HUES64 (cell line): ENCODE measurements at regions not wholly inside any gene's neighbourhood (a gene's known extent, or its start where the extent isn't known, plus 50 kb on each side); places are given as distances from the start of the nearest gene placed in this dataset.

Source experiments
- H3K27ac ChIP-seq: 2 replicates; pipeline ENCODE4 v1.7.0; 2013; ENCODE audit warnings: low read depth, low read length, inconsistent platforms
- H3K27me3 ChIP-seq: 2 replicates; pipeline ENCODE4 v1.6.1; 2013; ENCODE audit warnings: mild to moderate bottlenecking, low read length; ENCODE audit not compliant: insufficient read depth
- H3K36me3 ChIP-seq: 2 replicates; pipeline ENCODE4 v1.6.1; 2013; ENCODE audit warnings: mild to moderate bottlenecking, low read length; ENCODE audit not compliant: insufficient read depth
- H3K4me1 ChIP-seq: 2 replicates; pipeline ENCODE4 v1.6.1; 2013; ENCODE audit warnings: mild to moderate bottlenecking, low read length, moderate library complexity; ENCODE audit not compliant: insufficient read depth
- H3K4me3 ChIP-seq: 2 replicates; pipeline ENCODE4 v1.5.1; 2013; ENCODE audit warnings: mild to moderate bottlenecking, low read length, moderate library complexity
- H3K9ac ChIP-seq: 2 replicates; pipeline ENCODE4 v1.6.1; 2013; ENCODE audit warnings: mild to moderate bottlenecking, low read depth, low read length
- H3K9me3 ChIP-seq: 2 replicates; pipeline ENCODE4 v1.6.1; 2013; ENCODE audit warnings: low read depth, low read length; ENCODE audit not compliant: insufficient read depth
- WGBS: fragments of 150-250, 120-280 bp; methylation state at CpG from one replicate; pipeline ENCODE4 v1.1.7; 2013; ENCODE audit warnings: missing lambda C conversion rate; 5-methylcytosine and 5-hydroxymethylcytosine counted together

DNA sequence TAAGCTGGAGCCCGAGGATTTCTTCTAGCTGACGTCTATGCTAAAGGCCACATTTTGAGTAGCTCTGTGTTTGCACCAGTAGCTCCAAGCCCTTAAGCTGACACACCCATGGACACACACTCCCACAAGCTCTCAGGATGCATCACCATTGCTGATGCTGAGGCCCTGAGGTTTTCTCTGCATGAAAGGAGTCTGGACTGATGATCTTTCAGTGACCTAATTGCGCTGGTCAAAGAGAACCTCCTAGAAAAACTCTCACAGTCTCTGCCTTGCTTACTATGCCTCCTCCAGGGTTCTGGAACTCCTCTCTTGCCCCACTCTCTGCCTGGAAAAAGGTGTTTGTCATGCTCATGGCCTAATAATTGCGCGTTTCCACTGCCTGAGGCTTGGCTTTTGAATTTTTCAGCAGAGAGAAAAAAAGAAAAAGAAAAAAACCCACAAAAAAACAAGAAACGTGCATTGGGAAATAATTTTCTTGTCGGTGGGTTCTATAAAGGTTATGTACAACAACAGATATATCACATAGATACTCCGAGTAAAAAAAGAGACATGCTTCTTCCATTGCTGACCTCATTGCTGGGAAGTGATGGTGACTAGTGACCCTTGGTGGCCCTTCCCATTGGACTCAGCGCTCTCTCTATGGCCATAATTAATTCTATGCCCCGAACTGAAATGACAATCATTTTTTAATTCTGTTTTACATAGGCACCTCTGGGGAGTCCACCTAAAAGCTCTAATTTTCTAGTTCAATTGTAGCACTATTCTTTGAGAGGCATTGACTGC is 297.0 kb downstream of the TDRD15 start:
- Histone ChIP-seq H3K4me1 (no peaks in the 10 kb centered on the region), H3K27ac (no peak overlapping the region), H3K27me3 (no peaks in the 10 kb centered on the region), H3K9ac (no peak overlapping the region), H3K9me3 (no peaks in the 10 kb centered on the region), H3K4me3 (no peak overlapping the region), H3K36me3 (no peaks in the 10 kb centered on the region)
- 93% methylated on average over 8 of the region's 10 CpGs for WGBS

DNA sequence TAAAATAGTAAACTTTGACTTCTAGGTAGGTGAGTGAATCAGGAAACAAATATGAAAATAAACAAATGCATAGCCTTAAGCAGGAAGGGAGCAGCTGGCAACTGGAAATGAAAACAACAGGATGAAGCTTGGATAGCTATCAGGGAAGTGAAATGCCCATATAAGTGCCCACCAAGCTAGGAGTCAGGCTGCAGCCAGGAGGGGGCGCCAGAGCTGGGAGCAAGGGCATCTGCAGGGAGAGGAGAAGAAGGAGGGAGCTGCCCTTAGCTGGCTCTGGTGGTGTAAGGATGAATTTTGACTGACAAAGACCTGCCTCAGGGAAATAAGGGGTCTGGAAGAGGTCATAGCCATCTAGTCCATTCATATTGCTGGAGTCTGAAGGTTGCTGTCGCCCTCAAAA is 298.3 kb downstream of the TDRD15 start:
- WGBS: 48% methylated on average over 2 of the region's 2 CpGs
- H3K9me3 ChIP-seq: no peaks in the 10 kb centered on the region
- no peak overlapping the region for H3K9ac ChIP-seq
- no peaks in the 10 kb centered on the region for H3K27me3 ChIP-seq
- no peak overlapping the region for H3K27ac ChIP-seq
- no peaks in the 10 kb centered on the region for H3K36me3 ChIP-seq
- H3K4me1 ChIP-seq: no peaks in the 10 kb centered on the region
- no peak overlapping the region for H3K4me3 ChIP-seq

DNA sequence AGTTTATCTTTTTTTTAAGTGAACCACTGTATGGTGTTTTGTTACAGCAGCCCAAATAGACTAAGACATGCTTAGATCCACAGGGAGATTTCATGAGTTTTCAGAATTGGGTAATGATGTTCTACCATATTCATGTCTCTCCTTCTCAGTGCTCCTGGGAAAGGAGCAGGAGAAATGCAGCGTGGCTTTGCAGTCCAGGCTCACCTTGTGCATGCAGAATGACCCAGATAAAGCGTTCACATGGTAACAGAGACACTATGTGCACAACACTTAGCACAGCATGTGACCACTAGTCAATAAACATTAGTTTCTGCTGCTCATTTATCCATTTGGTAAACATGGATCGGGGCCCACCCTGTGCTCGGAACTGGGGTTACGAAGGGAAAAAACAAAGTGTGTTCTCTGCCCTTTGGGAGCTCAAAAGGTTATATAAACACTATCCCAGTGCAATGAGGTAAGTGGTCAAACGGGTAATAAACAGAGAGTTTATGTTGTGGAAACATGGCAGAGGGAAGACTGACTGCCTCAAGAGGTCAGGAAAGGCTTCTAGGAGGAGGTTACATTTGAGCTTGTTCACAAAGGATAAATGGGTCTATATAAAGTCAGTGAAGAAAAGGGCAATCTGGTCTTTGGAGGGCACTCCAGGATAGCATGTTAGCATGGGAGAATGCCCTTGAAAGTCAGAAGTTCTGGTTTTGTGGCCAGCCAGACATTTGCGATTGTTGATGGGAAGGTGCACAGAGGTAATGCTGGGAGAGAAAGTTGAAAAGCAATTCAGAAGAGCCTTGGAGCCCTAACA is 299.2 kb downstream of the TDRD15 start:
- no peak overlapping the region for H3K4me3 ChIP-seq
- WGBS: 94% methylated on average over 7 of the region's 7 CpGs
- H3K36me3 ChIP-seq: no peaks in the 10 kb centered on the region
- H3K4me1 ChIP-seq: no peaks in the 10 kb centered on the region
- H3K9me3 ChIP-seq: no peaks in the 10 kb centered on the region
- no peak overlapping the region for H3K9ac ChIP-seq
- no peak overlapping the region for H3K27ac ChIP-seq
- no peaks in the 10 kb centered on the region for H3K27me3 ChIP-seq

- H3K9me3 ChIP-seq: no peaks in the 10 kb centered on the region
- no peak overlapping the region for H3K4me3 ChIP-seq
- 92% methylated on average over 5 of the region's 5 CpGs for WGBS
- H3K4me1 ChIP-seq: no peaks in the 10 kb centered on the region
- no peaks in the 10 kb centered on the region for H3K27me3 ChIP-seq
- H3K27ac ChIP-seq: no peak overlapping the region
- no peaks in the 10 kb centered on the region for H3K36me3 ChIP-seq
- H3K9ac ChIP-seq: no peak overlapping the region
These were observed 300.1 kb downstream of the TDRD15 start for GRCh38 chr2:21423854-21424253.

DNA sequence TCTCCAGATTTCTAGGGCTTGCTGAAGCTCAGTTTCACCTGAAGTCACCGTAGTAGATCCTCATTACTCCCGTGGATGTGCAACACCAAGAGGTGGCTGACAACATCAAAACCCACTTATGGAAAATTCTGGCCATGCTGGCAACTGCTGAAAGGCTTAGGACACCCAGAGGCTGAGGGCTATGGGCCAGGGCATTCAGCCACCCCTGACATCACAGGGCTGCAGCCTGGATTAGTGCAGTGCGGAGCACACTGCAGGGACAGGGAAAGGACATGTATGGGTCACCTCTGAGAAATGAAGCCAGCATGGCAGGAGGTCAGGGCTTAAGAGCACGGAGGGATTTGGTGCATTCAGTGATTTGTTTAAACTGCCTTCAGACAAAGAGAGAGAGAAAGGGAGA is 300.6 kb downstream of the TDRD15 start:
- Histone ChIP-seq H3K9ac (no peak overlapping the region), H3K4me3 (no peak overlapping the region), H3K36me3 (no peaks in the 10 kb centered on the region), H3K4me1 (no peaks in the 10 kb centered on the region), H3K9me3 (no peaks in the 10 kb centered on the region), H3K27ac (no peak overlapping the region), H3K27me3 (no peaks in the 10 kb centered on the region)
- 91% methylated on average over 4 of the region's 4 CpGs for WGBS

GRCh38 chr2:21427606-21428005 is 303.8 kb downstream of the TDRD15 start:
- Histone ChIP-seq H3K9me3 (no peaks in the 10 kb centered on the region), H3K27ac (no peak overlapping the region), H3K9ac (no peak overlapping the region), H3K4me3 (no peak overlapping the region), H3K36me3 (no peaks in the 10 kb centered on the region), H3K4me1 (no peaks in the 10 kb centered on the region), H3K27me3 (no peaks in the 10 kb centered on the region)
- 86% methylated on average over 2 of the region's 2 CpGs for WGBS

DNA sequence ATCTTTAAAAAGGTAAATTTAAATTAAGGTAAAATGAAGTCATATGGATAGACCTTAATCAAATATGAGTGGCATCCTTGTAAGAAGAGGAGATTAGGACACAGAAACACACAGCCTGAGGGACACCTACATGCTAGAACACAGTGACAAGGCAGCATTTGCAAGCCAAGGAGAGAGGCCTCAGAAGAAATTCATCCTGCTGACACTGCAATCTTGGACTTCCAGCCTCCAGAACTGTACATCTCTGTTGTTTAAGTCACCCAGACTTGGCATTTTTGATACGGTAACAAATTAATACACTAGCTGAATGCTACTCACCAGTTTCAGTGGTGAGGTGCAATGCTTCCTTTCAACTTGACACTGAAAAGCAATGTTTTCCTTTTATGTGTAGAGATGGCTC is 305.0 kb downstream of the TDRD15 start:
- 91% methylated on average over 1 of the region's 1 CpG for WGBS
- no peaks in the 10 kb centered on the region for H3K27me3 ChIP-seq
- H3K27ac ChIP-seq: no peak overlapping the region
- H3K9ac ChIP-seq: no peak overlapping the region
- no peaks in the 10 kb centered on the region for H3K4me1 ChIP-seq
- no peak overlapping the region for H3K4me3 ChIP-seq
- H3K9me3 ChIP-seq: 0 out of 2 replicates have a peak, but pooled peaks cover 4% of the 10 kb centered on the region
- H3K36me3 ChIP-seq: no peaks in the 10 kb centered on the region

GRCh38 chr2:21429747-21430146 is 306.0 kb downstream of the TDRD15 start:
- 100% methylated on average over 1 of the region's 1 CpG for WGBS
- H3K27ac ChIP-seq: no peak overlapping the region
- H3K4me3 ChIP-seq: no peak overlapping the region
- no peak overlapping the region for H3K9ac ChIP-seq
- 0 out of 2 replicates have a peak, but pooled peaks cover 7% of the 10 kb centered on the region for H3K9me3 ChIP-seq
- no peaks in the 10 kb centered on the region for H3K4me1 ChIP-seq
- H3K27me3 ChIP-seq: no peaks in the 10 kb centered on the region
- no peaks in the 10 kb centered on the region for H3K36me3 ChIP-seq

DNA sequence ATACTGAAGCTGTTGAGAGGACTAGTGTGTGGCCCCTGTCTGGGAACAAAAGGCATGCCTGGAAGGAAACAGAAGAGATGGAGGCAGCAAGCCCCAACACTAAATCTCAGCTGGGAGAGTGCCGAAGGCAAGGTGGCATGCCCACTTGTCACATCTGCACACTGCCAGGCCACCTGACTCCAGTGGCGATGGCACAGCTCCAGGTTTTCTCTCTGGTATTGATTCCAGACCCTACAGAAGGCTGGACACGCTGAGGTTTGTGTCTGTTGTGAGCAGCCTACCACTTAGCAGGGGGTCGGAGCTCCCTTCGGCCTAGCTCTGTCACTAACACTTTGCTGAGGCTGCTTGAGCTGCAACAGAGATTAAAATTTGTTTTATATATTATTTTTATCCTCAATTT is 307.3 kb downstream of the TDRD15 start:
- Histone ChIP-seq H3K9me3 (0 out of 2 replicates have a peak, but pooled peaks cover 7% of the 10 kb centered on the region), H3K9ac (no peak overlapping the region), H3K36me3 (no peaks in the 10 kb centered on the region), H3K27me3 (no peaks in the 10 kb centered on the region), H3K4me3 (no peak overlapping the region), H3K27ac (no peak overlapping the region), H3K4me1 (no peaks in the 10 kb centered on the region)
- 94% methylated on average over 5 of the region's 5 CpGs for WGBS

DNA sequence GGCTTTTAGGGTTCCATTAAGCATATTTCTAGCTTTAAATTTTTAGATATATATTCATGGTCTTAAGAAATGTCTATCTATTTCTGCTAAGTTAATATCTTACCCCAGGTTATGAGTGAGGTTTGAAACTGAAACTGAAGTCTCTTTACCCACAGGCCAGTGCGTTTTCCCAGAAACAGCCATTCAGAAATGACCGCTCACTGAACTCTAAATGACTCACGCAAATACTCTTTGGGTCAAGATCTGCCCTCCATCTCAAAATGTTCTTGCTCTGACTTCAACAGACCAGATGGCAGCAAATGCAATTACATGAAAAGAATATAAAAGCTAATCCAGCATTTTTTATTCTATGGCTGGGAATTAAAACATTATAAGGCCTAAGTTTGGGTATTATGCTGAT is 315.2 kb downstream of the TDRD15 start:
- WGBS: 96% methylated on average over 3 of the region's 3 CpGs
- Histone ChIP-seq H3K4me1 (peaks cover 5% of the 10 kb centered on the region; the same call in 1 of the 2 replicates), H3K4me3 (no peak overlapping the region), H3K36me3 (no peaks in the 10 kb centered on the region), H3K27me3 (no peaks in the 10 kb centered on the region), H3K9me3 (0 out of 2 replicates have a peak, but pooled peaks cover 1% of the 10 kb centered on the region), H3K27ac (no peak overlapping the region), H3K9ac (no peak overlapping the region)

GRCh38 chr2:21441442-21441841 is 317.7 kb downstream of the TDRD15 start:
- no peaks in the 10 kb centered on the region for H3K9me3 ChIP-seq
- 89% methylated on average over 7 of the region's 7 CpGs for WGBS

More at GRCh38 chr2:21441442-21441841, 317.7 kb downstream of the TDRD15 start:
- Histone ChIP-seq H3K27me3 (no peaks in the 10 kb centered on the region), H3K9ac (no peak overlapping the region), H3K36me3 (no peaks in the 10 kb centered on the region), H3K4me3 (no peak overlapping the region), H3K4me1 (peaks cover 5% of the 10 kb centered on the region; the same call in 1 of the 2 replicates), H3K27ac (no peak overlapping the region)
